NOMO-1 (cell line): ENCODE measurements at regions not wholly inside any gene's neighbourhood (a gene's known extent, or its start where the extent isn't known, plus 50 kb on each side); places are given as distances from the start of the nearest gene placed in this dataset.
"Not testable (repeated sequence)": the region's sequence is repeated elsewhere in the genome, so short reads cannot be mapped to it uniquely, and the experiment has no call there.

ENCODE experiments used
- DNase-seq, 2 experiments: peaks; one replicate each; lab custom pipeline; 2025; ENCODE audit not compliant: unreplicated experiment in 2 of 2; lab: John Stamatoyannopoulos, UW

DNA sequence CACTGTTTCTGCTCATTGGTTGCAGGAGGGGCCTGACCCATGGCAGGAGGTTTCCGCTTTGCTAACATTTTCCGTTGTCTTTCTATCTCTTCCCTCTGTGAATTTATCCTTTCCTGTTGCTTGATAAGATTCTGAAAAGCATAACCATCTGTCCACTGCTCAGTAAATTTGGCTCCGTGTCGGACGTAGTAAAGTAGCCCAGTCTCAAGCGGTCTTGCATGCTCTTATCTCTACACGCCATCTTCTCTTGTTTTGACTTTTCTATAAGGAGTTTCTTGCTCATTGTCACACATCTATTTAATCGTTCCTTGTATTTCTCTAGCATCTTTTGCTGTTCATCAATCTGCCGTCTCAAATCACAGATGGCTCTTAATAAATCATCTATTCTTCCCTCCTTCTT lies 216.3 kb upstream of the CCL2 start:
- DNase-seq = not testable (repeated sequence)

DNA sequence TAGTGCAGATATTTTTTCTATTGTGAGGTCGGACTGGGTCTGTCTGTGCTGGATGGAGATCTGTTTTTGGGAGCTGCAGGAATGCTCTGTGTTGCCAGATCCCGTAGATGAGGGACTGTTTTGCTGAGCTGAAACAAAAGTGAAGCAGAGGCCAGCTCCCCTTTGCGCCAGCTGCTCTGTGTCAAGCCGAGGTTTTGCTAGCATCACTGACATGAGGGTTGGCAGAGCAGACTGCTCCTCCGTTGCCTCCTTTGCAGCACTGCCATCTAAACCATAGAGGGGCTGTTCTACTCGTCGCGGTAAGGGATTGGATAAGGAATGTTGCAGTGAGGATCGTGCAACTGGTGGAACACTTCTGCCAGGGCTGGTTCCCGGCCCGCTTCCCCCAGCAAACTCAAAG lies 215.9 kb upstream of the CCL2 start:
- DNase-seq = not testable (repeated sequence)

DNA sequence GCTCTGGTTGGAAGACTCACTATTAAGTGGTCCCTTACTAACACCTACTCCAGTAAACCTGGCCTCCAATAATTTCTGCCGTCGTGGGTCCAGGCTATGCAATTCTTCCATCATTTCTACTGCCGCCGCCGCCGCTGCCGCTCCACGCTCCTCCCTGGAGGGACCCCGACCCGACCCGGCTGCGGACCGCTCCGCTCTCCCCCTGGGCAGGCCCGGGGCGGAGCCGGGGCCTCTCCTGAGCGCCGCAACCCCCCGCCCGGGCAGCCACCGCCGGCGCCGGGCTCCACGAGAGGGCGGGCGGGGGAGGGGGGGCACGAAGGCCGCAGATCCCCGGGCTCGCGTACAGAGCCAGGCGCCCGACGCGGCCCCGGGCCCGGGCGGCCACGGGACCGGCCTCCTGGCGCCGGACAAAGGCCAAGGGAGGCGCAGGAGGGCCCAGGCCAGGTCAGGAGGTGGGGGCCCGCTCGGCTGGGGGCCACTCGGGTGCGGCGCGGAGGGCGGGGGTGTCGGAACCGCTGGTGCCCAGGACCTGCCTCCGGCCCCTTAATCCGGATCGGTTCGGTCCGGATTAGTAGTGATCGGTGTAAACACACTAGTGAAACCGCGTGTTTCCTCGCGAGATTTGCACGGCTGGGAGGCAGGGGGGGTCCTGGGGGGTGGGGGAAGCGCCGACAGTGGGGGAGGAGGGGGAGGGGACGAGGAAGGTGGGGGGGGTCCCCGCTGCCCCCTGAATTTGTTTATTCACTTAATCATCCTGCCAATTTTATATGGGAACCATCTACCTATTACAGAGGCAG lies 215.1 kb upstream of the CCL2 start:
- DNase-seq = not testable (repeated sequence)

DNA sequence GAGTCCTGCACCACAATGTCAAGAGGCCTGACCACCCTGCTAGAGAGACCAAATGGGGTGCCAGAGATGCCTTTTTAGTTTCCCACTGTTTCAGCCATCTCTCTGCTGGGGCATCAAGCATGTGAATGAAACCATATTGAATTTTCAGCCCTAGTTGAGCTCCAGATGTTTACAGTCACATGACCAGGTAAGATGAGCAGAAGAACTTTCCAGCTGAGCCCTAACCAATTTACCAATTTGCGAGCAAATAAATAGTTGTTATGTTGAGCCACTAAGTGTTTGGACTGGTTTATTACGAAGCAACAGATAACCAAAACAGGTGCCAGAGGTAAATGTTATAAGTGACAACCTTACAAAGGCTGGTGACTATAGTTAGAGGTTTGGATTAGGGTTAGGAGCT lies 209.1 kb upstream of the CCL2 start:
- DNase-seq = no peak

DNA sequence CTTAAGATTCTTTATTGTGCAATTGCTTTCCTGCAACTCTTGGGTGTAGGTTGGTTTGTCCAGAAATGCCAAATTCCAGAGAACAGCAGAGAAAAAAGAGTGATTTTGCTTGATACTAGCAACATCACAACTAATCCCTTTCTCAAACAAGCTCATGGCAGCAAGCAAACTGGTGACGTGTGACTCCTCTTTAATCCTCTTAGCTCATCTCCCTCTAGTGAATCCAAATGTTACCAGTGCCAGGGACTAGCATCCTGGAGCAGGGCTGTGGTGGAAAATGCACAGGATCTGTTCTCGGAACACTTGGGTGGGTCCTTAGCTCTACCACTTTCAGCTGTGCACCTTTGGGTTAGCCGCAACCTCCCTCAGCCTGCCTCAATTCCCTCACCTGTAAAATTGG lies 204.0 kb upstream of the CCL2 start:
- no peak for DNase-seq

DNA sequence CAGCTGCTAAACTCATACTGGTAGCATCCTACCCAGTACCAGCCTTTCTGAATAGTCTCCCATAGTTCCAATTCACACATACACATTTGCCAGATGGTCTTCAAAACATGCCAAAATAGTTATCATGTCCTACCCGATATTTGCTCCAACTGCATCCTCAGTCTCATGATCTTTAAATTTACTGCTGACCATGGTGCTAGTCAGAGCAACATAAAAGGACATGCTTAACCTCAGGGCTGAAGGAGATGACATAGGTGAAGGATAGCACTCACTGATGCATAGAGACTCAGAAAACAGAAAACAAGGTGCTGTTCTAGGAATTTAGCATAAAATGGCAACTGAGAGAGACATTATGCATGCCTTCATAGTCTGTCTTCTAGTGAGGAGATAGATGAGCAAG lies 200.6 kb upstream of the CCL2 start:
- no peak for DNase-seq

DNA sequence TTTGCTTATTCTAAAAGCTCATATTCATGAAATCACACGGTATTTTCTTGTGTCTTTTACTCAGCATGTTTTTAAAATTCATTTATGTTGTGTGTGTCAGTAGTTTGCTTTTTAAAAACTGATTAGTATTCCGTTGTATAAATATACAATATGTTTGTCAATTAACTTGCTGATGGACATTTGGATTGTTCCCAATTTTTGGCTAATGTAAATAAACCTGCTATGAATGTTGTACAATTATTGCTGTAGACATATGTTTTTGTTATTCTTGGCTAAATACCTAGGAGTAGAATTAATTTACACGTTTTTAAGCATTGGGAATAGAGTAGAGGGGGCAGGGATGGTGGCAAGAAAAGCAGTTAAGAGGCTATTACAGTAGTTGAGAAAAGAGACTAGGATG lies 199.5 kb upstream of the CCL2 start:
- no peak for DNase-seq

DNA sequence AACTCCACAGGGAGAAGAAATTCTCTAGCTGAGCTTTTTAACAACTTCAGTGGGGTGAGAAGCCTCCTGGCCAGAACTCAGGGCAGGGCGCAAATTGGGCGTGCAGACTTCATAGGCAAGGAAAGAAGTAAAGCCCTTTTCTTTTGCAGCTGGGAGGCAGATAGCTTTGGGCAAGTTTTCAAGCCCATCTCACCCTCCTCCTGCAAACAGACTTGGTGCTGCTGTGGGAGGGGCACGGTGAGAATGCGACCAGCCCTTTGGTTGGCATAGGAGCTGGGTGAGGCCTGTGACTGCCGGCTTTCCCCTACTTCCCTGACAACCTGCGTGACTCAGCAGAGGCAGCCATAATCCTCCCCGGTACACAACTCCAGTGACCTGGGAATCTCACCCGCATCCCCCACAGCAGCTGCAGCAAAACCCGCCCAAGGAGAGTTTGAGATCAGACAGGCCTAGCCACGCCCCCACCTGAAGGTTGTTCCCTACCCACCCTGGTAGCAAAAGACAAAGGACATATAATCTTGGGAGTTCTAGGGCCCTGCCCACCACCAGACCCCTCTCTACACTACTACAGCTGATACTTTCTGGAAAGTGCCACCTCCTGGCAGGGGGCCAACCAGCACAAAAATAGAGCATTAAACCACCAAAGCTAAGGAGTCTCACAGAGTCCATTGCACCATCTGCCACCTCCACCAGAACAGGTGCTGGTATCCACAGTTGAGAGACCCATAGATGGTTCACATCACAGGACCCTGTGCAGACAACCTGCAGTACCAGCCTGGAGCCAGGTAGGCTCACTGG lies 195.5 kb upstream of the CCL2 start:
- DNase-seq = no peak

DNA sequence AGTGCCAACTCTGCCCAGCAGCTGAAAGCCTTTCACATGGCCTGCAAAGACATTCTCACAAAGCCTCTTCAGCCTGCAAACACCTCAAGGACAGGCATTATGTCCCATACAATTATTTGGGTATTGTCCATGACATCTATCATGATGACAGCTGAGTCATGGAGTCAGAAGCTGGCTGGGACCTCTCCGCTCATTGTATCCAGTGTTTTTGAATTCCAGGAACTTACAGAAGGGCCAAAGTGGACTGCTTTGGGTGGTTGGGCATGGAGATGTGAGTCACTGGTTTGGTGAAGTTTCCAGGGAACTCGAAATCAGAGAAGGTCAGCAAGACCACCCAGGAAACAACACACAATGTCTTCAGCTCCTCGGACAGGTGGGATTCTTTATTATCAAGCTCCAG lies 188.6 kb upstream of the CCL2 start:
- DNase-seq = no peak

DNA sequence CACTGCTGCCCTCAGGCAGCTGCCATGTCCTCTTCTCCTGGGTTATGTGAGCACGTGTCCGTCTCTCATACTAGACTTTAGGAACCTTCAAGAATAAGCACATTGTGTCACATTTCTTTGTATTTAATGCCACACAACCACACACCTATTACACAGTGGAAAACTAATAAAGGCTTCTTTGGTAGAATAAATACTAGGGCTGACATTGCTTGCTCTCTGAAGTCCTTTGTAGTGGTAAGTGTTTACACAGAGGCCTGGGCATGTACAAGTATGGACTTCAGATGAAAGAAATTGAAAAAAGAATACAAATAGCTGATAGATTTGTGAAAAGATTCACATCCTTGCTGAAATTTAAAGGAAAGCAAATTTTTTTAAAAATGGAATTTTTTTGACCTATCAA lies 188.1 kb upstream of the CCL2 start:
- no peak for DNase-seq

DNA sequence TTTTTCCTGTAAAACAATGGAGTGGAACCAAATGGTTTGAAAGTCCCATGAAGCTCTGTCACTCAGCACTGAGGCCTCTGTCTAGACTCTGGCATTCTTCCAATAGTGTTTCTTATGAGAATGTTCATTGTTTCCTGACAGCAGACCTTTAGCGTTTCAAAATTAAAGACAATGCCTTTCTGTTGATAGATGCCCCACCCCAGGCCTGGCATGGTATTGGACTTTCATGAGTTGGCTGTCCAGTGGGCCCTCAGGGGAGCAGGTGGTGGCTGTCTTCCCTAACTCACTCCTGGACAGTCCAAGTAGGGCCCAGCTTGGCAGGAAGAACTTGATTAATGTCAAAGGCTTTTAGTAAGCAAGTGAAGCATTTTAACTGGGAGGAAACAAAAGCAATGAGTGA lies 186.5 kb upstream of the CCL2 start:
- no peak for DNase-seq

DNA sequence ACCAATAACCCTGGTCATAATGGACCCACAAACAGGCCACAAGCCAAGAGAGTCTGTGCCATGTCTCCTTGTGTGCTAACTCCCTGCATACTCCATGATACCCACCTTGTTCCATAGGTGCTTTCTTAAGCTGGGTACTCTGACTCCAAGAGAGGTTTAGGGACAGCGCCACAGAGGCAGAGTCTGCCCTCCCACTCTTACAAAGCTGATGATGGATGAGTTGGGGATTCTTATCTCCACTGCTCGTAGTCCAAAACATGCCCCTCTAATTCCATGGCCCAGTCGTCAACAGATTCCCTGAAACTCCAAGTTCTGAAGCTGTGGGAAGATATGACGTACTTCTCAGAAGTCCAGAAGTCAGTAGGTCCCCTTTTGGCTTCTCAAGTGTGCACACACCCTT lies 184.4 kb upstream of the CCL2 start:
- DNase-seq = no peak

DNA sequence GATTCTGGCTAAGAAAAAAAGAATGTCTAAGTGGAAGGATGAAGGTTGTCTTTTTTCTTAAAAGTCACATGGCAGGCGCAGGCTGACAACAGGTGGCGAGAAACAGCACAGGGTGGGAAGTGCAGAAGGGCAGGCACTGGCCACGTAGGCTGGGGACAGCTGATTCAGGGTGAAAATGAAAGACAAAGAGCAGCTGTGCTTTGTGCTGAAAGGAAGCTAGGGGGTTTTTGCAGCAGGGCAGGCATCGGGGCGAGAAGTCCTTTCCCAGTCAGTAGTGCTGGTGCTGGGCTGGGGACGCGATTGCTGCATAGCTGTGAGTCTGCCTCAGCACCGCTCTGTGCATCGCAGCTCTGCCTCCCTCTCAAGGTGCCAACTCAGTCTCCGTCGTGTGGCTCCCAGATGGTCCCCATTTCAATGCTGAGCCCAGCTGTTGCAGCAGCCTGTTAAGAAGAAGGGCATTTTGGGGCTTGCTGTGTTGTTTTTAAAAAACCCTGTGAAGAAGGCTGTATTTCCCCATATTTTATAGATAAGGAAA lies 183.1 kb upstream of the CCL2 start:
- no peak for DNase-seq

DNA sequence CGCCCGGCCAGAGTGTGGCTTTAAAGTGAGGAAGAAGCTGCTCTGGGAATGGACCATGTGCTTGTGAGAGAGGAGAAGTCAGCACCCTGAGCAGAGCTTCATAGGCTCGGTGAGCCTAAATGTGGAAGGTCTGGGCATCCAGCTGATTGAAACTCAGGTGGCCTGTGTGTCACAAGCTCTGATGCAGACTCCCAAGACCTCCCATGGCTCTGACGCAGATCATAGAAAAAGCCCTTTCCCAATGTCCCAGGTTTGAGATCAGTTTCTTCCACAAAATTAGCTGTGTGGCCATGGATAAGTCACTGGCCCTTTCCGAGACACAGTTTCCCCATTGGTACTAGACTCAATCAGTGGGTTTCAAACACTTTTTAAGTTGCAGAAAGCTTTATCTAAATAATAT lies 180.0 kb upstream of the CCL2 start:
- DNase-seq = no peak

DNA sequence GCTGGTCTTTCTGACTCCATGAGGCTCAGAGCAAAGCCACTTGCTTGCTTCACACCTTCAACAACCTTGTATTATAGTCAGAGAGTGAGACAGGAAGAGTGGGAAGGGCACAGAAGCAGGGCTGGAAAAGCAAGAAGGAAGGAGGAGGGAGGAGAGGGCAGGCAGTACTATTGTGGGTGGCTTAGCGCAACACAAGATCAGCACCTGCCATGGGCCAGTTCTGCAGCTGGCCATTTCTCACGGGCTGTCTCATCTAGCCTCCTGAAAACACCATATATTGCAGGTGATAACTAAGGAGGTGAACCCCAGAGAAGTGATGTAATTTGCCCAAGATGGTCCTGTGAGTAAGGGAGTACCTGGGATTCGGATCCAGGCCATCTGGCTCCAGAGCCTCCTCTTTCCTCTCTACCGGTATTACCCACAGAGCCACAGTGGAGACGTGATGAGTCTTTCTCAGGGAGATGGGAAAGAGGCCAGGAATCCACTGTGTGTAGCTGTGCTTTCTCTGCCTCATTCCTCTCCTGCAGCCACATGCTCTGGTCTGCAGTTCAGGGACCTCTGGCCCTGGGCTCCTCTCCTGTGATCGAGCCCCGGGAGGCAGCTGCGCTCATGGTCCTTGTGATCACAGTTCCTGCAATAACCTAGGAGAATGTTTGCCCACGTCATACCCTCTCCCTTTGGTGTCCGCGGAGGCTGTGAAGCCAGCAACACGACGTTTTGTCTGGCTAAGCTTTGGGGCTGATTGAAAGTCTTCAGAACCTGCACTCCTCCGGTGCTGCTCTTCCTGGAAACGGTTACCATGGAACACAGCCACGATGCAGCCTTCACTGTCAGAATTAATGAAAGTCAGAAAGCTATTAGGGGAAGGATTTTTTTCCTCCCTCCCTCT lies 178.1 kb upstream of the CCL2 start:
- DNase-seq = no peak

DNA sequence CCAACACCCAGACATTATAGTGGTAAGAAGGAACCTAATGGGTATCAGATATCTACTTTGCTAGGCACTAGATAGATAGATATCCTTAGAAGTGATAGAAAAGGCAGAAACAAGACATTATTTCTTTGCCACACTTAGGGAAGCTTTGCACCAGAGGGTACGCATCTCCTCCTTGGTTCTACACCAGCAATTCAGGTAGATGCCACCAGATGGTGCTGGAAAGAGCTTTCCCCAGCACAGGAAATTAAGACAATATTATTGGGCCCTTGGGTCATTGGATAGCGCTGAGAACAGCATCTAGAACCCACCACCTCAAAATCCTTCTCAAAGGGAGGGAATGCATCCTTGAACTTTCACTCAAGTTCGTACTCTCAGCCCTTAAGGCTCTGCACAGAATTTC lies 173.8 kb upstream of the CCL2 start:
- no peak for DNase-seq

DNA sequence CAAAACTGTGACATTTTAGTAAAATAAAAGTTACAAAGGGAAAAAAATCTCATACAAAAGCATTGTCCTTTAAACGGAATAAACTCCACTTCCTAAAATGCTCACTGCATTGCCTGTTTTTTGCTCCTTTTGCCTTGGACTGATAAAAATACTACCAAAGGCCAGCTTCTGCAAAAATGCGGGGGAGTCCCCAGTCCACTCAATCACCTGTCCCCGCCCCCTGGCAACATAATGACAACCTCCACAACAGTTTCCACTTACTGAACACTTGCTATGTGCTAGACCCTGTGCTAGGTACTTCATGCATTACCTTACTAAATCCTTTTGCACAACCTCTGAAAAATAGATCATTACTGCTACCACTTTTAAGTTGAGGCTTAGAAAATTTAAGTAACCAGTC lies 172.7 kb upstream of the CCL2 start:
- DNase-seq = no peak

DNA sequence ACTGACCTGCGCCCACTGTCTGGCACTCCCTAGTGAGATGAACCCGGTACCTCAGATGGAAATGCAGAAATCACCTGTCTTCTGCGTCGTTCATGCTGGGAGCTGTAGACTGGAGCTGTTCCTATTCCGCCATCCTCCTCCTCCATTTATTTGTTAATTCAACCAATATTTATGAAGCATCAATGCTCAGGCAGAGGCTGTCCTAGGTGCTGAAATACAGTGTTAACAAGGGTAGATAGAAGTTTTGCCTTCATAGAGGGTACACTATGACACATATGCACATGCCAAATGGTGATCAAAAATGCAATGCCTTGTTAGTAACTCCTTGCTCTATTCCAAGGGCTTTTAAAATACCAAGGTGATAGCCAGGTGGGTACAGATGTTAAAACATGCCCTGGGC lies 166.0 kb upstream of the CCL2 start:
- DNase-seq = not testable (repeated sequence)

DNA sequence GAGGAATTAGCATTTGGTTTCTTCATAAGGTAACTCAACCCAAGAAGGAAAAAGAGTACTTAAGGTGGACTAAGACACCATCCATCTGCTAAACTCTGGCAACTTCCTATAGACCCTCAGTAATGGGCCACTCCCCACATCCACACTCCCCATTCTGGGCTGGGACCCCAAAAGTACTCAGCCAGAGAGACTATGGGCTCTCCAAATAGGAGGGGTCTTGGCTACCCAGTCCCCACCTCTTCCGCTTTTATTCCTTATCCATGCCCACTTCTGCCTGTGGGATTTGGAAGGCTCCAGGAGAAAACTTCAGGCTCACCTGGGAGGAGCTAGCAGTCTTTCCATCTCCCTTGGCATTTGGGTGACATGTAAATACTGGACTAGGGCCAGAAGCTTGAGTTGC lies 164.5 kb upstream of the CCL2 start:
- no peak for DNase-seq

DNA sequence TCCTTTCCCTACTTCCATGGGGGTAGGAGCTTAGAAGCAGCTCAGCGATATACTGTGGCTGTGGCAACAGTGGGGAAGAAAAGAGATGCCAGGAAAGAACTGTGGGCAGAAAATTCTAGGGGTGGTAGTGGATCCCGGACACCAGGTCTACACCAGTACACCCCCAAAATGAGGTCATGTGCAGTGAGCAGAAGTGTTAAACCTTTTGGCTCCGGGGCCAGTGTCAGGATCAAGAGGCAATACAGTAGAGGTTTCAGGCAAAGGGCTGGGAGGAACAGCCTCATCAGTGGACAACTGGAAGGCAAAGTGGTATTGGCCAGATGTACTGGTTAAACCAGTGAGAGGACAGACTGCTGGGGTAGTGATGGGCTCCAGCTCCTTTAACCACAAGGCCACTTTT lies 163.1 kb upstream of the CCL2 start:
- no peak for DNase-seq

DNA sequence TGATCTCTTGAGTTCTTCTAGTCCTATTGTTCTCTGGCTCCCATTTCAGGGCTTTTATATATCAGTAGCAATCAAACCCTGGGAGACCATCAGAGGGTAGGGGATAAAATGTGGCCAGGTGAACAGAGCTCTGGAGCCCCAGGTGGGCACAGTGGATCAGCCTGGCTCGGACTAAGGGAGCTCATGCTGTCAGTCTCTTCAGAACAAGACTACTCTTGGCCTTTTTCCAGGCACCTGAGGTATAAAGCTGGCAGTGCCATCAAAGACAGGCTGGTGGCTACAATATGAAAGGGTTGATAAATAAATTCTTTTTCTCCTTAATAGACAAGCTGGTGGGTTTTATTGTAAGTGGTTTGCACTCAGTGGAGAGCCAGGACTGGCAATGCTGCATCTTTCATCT lies 160.0 kb upstream of the CCL2 start:
- no peak for DNase-seq
